ENCODE measurements at regions not wholly inside any gene's neighbourhood (a gene's known extent, or its start where the extent isn't known, plus 50 kb on each side); places are given as distances from the start of the nearest gene placed in this dataset.

DNA sequence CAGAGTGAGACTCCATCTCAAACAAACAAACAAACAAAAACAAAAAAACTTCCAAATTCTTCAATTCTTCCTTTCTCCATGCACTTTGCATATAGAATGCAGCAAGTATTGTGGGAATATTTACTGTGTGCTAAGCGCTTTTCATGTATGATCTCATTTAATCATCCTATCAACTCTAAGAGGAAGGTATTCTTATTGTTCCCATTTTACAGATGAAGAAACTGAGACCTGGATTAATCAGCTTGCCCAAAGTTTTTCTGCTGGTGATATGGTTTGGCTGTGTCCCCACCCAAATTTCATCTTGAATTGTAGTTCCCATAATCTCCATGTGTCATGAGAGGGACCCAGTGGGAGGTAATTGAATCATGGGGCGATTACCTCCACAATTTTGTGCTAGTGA, 56.6 kb upstream of the KCNG1 start:
- Histone ChIP-seq H3K36me3 (ENCODE audit: control insufficient read depth, insufficient read depth, low read length) (no peaks in the 10 kb centered on the region), H3K4me1 (ENCODE audit: control insufficient read depth, insufficient read depth, low read length) (no peaks in the 10 kb centered on the region), H3K27me3 (ENCODE audit: control insufficient read depth, insufficient read depth, low read length) (peaks cover 21% of the 10 kb centered on the region)

DNA sequence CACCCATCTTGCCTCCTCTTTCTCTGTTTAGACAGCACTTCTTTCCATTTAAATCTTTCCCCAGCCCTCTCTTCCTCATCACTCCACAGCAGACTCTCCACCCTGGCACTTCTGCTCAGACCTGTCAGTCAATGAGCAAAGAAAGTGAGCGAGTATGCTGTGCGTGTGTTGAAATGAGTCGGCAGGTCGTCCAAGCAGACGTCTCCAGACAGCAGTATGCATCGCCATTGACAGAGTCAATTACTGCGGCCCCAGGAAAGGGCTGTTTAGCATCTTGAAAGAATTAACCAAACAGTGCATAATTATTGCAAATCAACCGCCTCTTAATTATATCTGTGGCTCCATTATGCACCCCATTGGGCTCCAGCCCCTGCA, 54.8 kb upstream of the KCNG1 start:
- H3K9ac ChIP-seq (ENCODE audit: low read length): no peak overlapping the region
- no peaks in the 10 kb centered on the region for H3K4me1 ChIP-seq (ENCODE audit: control insufficient read depth, insufficient read depth, low read length)
- no peak overlapping the region for H3K4me3 ChIP-seq (ENCODE audit: low read length)
- peaks cover 14% of the 10 kb centered on the region for H3K27me3 ChIP-seq (ENCODE audit: control insufficient read depth, insufficient read depth, low read length)
- H3K36me3 ChIP-seq (ENCODE audit: control insufficient read depth, insufficient read depth, low read length): no peaks in the 10 kb centered on the region
- H3K9me3 ChIP-seq (ENCODE audit: control insufficient read depth, low read length): no peaks in the 10 kb centered on the region

More for the DNA sequence above, 56.6 kb upstream of the KCNG1 start:
- no peaks in the 10 kb centered on the region for H3K9me3 ChIP-seq (ENCODE audit: control insufficient read depth, low read length)
- H3K4me3 ChIP-seq (ENCODE audit: low read length): no peak overlapping the region
- H3K9ac ChIP-seq (ENCODE audit: low read length): no peak overlapping the region

- H3K36me3 ChIP-seq (ENCODE audit: control insufficient read depth, insufficient read depth, low read length): no peaks in the 10 kb centered on the region
- H3K9ac ChIP-seq (ENCODE audit: low read length): no peak overlapping the region
- H3K9me3 ChIP-seq (ENCODE audit: control insufficient read depth, low read length): no peaks in the 10 kb centered on the region
- H3K27me3 ChIP-seq (ENCODE audit: control insufficient read depth, insufficient read depth, low read length): peaks cover 9% of the 10 kb centered on the region
- no peaks in the 10 kb centered on the region for H3K4me1 ChIP-seq (ENCODE audit: control insufficient read depth, insufficient read depth, low read length)
- H3K4me3 ChIP-seq (ENCODE audit: low read length): no peak overlapping the region
These were observed 54.1 kb upstream of the KCNG1 start for GRCh38 chr20:51076786-51077685.

GRCh38 chr20:51074062-51074461, 51.2 kb upstream of the KCNG1 start:
- no peaks in the 10 kb centered on the region for H3K9me3 ChIP-seq (ENCODE audit: control insufficient read depth, low read length)
- no peaks in the 10 kb centered on the region for H3K4me1 ChIP-seq (ENCODE audit: control insufficient read depth, insufficient read depth, low read length)
- H3K36me3 ChIP-seq (ENCODE audit: control insufficient read depth, insufficient read depth, low read length): no peaks in the 10 kb centered on the region
- no peak overlapping the region for H3K9ac ChIP-seq (ENCODE audit: low read length)
- peaks cover 9% of the 10 kb centered on the region for H3K27me3 ChIP-seq (ENCODE audit: control insufficient read depth, insufficient read depth, low read length)
- H3K4me3 ChIP-seq (ENCODE audit: low read length): no peak overlapping the region

Data from mucosa of stomach (tissue), 1 donor.